ENCODE measurements at regions not wholly inside any gene's neighbourhood (a gene's known extent, or its start where the extent isn't known, plus 50 kb on each side); places are given as distances from the start of the nearest gene placed in this dataset.

- TF ChIP-seq POLR2AphosphoS5 (IDR thresholded peaks at IDR 0.05): no peak
- TF ChIP-seq, protein P1, sequence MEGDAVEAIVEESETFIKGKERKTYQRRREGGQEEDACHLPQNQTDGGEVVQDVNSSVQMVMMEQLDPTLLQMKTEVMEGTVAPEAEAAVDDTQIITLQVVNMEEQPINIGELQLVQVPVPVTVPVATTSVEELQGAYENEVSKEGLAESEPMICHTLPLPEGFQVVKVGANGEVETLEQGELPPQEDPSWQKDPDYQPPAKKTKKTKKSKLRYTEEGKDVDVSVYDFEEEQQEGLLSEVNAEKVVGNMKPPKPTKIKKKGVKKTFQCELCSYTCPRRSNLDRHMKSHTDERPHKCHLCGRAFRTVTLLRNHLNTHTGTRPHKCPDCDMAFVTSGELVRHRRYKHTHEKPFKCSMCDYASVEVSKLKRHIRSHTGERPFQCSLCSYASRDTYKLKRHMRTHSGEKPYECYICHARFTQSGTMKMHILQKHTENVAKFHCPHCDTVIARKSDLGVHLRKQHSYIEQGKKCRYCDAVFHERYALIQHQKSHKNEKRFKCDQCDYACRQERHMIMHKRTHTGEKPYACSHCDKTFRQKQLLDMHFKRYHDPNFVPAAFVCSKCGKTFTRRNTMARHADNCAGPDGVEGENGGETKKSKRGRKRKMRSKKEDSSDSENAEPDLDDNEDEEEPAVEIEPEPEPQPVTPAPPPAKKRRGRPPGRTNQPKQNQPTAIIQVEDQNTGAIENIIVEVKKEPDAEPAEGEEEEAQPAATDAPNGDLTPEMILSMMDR (IDR thresholded peaks at IDR 0.05): no peak
Observed at GRCh38 chr13:90055121-90055520, 1292.4 kb upstream of the MIR17HG start.

Data from sigmoid colon (tissue), 4 donors.